A549 (cell line): ENCODE measurements at regions not wholly inside any gene's neighbourhood (a gene's known extent, or its start where the extent isn't known, plus 50 kb on each side); places are given as distances from the start of the nearest gene placed in this dataset.

ENCODE experiments used
- ATAC-seq, 2 experiments: fragments of 200-7000 bp in 1 of 2; fragments of >200 bp in 1 of 2; cut with Nextera tagmentation in 1 of 2; cut with Tn5 transposase in 1 of 2; 3 replicates each; pipeline versions ENCODE4 v1.8.0 to v1.9.1; 2018 to 2020; ENCODE audit warnings: mild to moderate bottlenecking in 1 of 2, moderate library complexity in 1 of 2
- CTCF ChIA-PET: fragments of 300-600 bp; sonication (Branson Sonifier 250); formaldehyde crosslinking; extraction: SDS; loops from one replicate; lab custom pipeline; 2021; ENCODE audit warnings: antibody characterized with exemption, inconsistent platforms; lab: Yijun Ruan, JAX
- POLR2A ChIA-PET: fragments of 350-600 bp; formaldehyde crosslinking; extraction: SDS; loops from one replicate; lab custom pipeline; 2021; ENCODE audit warnings: antibody characterized with exemption, inconsistent platforms; lab: Yijun Ruan, JAX
- DNase-seq, 2 experiments: peaks; one replicate each; pipeline versions ENCODE4 v3.0.0 to v3.0.0-alpha.2; 2011 to 2016; ENCODE audit warnings: low read depth in 1 of 2, low spot score in 1 of 2
- FAIRE-seq: peaks from 2 replicates; lab custom pipeline; 2011; peaks lifted over from hg19 to GRCh38; lab: Jason Lieb, UNC
- H3K27ac ChIP-seq, 2 experiments: fragments of >200 bp; sonication (Bioruptor Twin); formaldehyde crosslinking; 3 replicates each; pipeline ENCODE4 v1.5.1; 2016 to 2017
- H3K4me1 ChIP-seq: fragments of >200 bp; sonication (Bioruptor Twin); formaldehyde crosslinking; 3 replicates; pipeline ENCODE4 v1.6.1; 2016
- H3K4me2 ChIP-seq: fragments of >200 bp; sonication (Bioruptor Twin); formaldehyde crosslinking; 3 replicates; pipeline ENCODE4 v1.6.1; 2016
- H3K4me3 ChIP-seq: fragments of >200 bp; sonication (Bioruptor Twin); formaldehyde crosslinking; 3 replicates; pipeline ENCODE4 v1.5.1; 2016
- H3K9me3 ChIP-seq: fragments of >200 bp; sonication (Bioruptor Twin); formaldehyde crosslinking; 3 replicates; pipeline ENCODE4 v1.6.1; 2016
- CBX2 ChIP-seq: fragments of 200-600 bp; sonication (generic); IDR thresholded peaks from 2 replicates; pipeline ENCODE4 v1.6.1; 2016; ENCODE audit warnings: low read depth, mild to moderate bottlenecking, borderline replicate concordance
- CBX8 ChIP-seq: fragments of 200-600 bp; sonication (generic); IDR thresholded peaks from 2 replicates; pipeline ENCODE4 v1.6.1; 2016
- CEBPB ChIP-seq, 2 experiments: fragments of >200 bp in 1 of 2; sonication (Bioruptor Twin) in 1 of 2; formaldehyde crosslinking in 1 of 2; IDR thresholded peaks; 2 replicates each; pipeline ENCODE4 v1.6.1; 2012 to 2016
- CHD2 ChIP-seq: fragments of 150-350 bp; IDR thresholded peaks from 2 replicates; pipeline ENCODE4 v1.6.1; 2014; ENCODE audit warnings: low read length; ENCODE audit not compliant: partially characterized antibody
- CHD4 ChIP-seq: fragments of 200-600 bp; sonication (generic); IDR thresholded peaks from 2 replicates; pipeline ENCODE4 v1.6.1; 2016; ENCODE audit warnings: antibody characterized with exemption, mild to moderate bottlenecking, borderline replicate concordance
- EHMT2 ChIP-seq: fragments of 200-600 bp; sonication (generic); IDR thresholded peaks from 2 replicates; pipeline ENCODE4 v1.6.1; 2016; ENCODE audit warnings: antibody characterized with exemption, low read depth, mild to moderate bottlenecking, moderate library complexity
- EP300 ChIP-seq, 2 experiments: fragments of >200 bp; sonication (Bioruptor Twin); formaldehyde crosslinking; IDR thresholded peaks; 2 replicates in 1 of 2; 3 replicates in 1 of 2; pipeline ENCODE4 v1.6.1; 2016 to 2017
- GATA3 ChIP-seq: IDR thresholded peaks from 2 replicates; pipeline ENCODE4 v1.6.1; 2012; ENCODE audit warnings: borderline replicate concordance
- HDAC2 ChIP-seq: fragments of 200-600 bp; sonication (generic); IDR thresholded peaks from 2 replicates; pipeline ENCODE4 v1.6.1; 2016
- HEYL ChIP-seq: fragments of 250-450 bp; sonication (Bioruptor Pico); IDR thresholded peaks from 2 replicates; pipeline ENCODE4 v1.8.0; 2021; ENCODE audit warnings: mild to moderate bottlenecking, moderate library complexity
- HOXB13 ChIP-seq: fragments of 250-450 bp; sonication (Bioruptor Pico); IDR thresholded peaks from 2 replicates; pipeline ENCODE4 v1.5.0; 2020; ENCODE audit warnings: low read depth, mild to moderate bottlenecking, moderate library complexity
- HOXB5 ChIP-seq: fragments of 250-450 bp; sonication (Bioruptor Pico); IDR thresholded peaks from 2 replicates; pipeline ENCODE4 v1.5.0; 2020; ENCODE audit warnings: mild to moderate bottlenecking, moderate library complexity
- JUNB ChIP-seq: fragments of >200 bp; sonication (Bioruptor Twin); formaldehyde crosslinking; IDR thresholded peaks from 2 replicates; pipeline ENCODE4 v1.6.1; 2016
- MAFK ChIP-seq: fragments of 450-650 bp; IDR thresholded peaks from 2 replicates; pipeline ENCODE4 v1.6.1; 2014; ENCODE audit not compliant: partially characterized antibody
- MAZ ChIP-seq: fragments of 150-350 bp; IDR thresholded peaks from 2 replicates; pipeline ENCODE4 v1.6.1; 2014; ENCODE audit warnings: antibody characterized with exemption, low read depth, low read length, borderline replicate concordance
- MYC ChIP-seq: IDR thresholded peaks from 2 replicates; pipeline ENCODE4 v1.6.1; 2012; ENCODE audit warnings: mild to moderate bottlenecking, inconsistent platforms, low read length, improper control_type of control experiment, borderline replicate concordance
- POLR2A ChIP-seq: IDR thresholded peaks from 2 replicates; pipeline ENCODE4 v1.6.1; 2012; ENCODE audit warnings: mild to moderate bottlenecking, low read length
- RAD21 ChIP-seq, 2 experiments: fragments of >200 bp in 1 of 2; sonication (Bioruptor Twin) in 1 of 2; formaldehyde crosslinking in 1 of 2; IDR thresholded peaks in 1 of 2; conservative IDR thresholded peaks in 1 of 2; 2 replicates in 1 of 2; 3 replicates in 1 of 2; pipeline ENCODE4 v1.6.1; 2012 to 2018; ENCODE audit warnings: inconsistent platforms in 1 of 2
- RARB ChIP-seq: fragments of 250-450 bp; sonication (Bioruptor Pico); IDR thresholded peaks from 2 replicates; pipeline ENCODE4 v1.8.0; 2021; ENCODE audit warnings: mild to moderate bottlenecking, moderate library complexity
- RCOR1 ChIP-seq: fragments of 150-350 bp; IDR thresholded peaks from 2 replicates; pipeline ENCODE4 v1.6.1; 2014; ENCODE audit warnings: antibody characterized with exemption, low read length, low read depth
- RFX5 ChIP-seq: fragments of 450-650 bp; IDR thresholded peaks from 2 replicates; pipeline ENCODE4 v1.7.1; 2014; ENCODE audit warnings: antibody characterized with exemption, mild to moderate bottlenecking, moderate library complexity
- SMC3 ChIP-seq: fragments of >200 bp; sonication (Bioruptor Twin); formaldehyde crosslinking; IDR thresholded peaks from 3 replicates; pipeline ENCODE4 v1.6.1; 2018; ENCODE audit warnings: inconsistent platforms
- TP53 ChIP-seq: fragments of 250-450 bp; sonication (Bioruptor Pico); IDR thresholded peaks from 2 replicates; pipeline ENCODE4 v1.5.0; 2021; ENCODE audit warnings: mild to moderate bottlenecking, moderate library complexity
- WGBS: methylation state at CpG from one replicate; pipeline ENCODE4 v1.1.6; 2017; ENCODE audit errors: missing lambda C conversion rate; 5-methylcytosine and 5-hydroxymethylcytosine counted together
- TF ChIP-seq, protein P1 (sequence below): fragments of >200 bp; sonication (Bioruptor Twin); formaldehyde crosslinking; IDR thresholded peaks from 3 replicates; pipeline ENCODE4 v1.5.1; 2016

- POLR2A ChIA-PET, result no interaction called here
- no peak overlapping the region for H3K4me2 ChIP-seq
- CTCF ChIA-PET, result no interaction called here
- DNase-seq (no peak), FAIRE-seq (no peak), ATAC-seq (no peak)
- TF ChIP-seq EP300 (IDR thresholded peaks at IDR 0.05) (no peak), GATA3 (no peak), HOXB5 (no peak), JUNB (no peak)
- no peaks in the 10 kb centered on the region for H3K4me1 ChIP-seq
- no peaks in the 10 kb centered on the region for H3K9me3 ChIP-seq
- no peak overlapping the region for H3K4me3 ChIP-seq
- WGBS, result 86% methylated on average over 3 of the region's 3 CpGs
- H3K27ac ChIP-seq, result no peak overlapping the region
Observed at GRCh38 chr3:170695486-170696064, 109.7 kb upstream of the SLC7A14 start.

DNA sequence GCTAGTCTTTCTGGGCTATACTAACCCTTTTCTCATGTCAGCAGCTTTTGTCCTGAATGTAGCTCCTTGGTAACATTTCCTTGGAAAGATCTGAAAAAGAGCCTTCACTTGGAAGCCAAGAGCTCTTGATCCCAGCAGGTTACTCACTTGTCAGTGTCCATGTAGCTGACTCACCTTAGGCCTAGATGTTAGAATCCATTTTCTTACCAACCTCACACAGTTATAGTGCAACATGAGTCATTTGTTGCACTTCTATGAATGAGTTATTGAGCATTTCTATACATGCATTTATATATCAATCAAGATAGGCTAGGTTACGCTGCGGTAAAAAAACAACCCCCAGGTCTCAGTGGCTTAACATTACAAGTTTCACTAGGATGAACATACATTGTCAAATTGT, 106.8 kb upstream of the SLC7A14 start:
- no peak for ATAC-seq
- DNase-seq, result no peak
- TF ChIP-seq RCOR1 (no peak), MYC (no peak), HEYL (CRISPR knock-in tag) (no peak), EP300 (IDR thresholded peaks at IDR 0.05) (no peak), MAZ (no peak), EHMT2 (no peak), TP53 (no peak), CBX8 (no peak), POLR2A (no peak), HDAC2 (no peak), MAFK (no peak)
- H3K27ac ChIP-seq, result no peak overlapping the region
- CTCF ChIA-PET, result no interaction called here
- no peak overlapping the region for H3K4me3 ChIP-seq
- H3K9me3 ChIP-seq, result no peaks in the 10 kb centered on the region
- peaks cover 15% of the 10 kb centered on the region for H3K4me1 ChIP-seq
- no peak for FAIRE-seq
- H3K4me2 ChIP-seq, result no peak overlapping the region
- WGBS, result 93% methylated on average over 2 of the region's 2 CpGs
- POLR2A ChIA-PET, result no interaction called here

- no peak overlapping the region; a peak in 1 of 6 replicates for H3K27ac ChIP-seq
- POLR2A ChIA-PET, result no interaction called here
- CTCF ChIA-PET, result interaction anchor here (0.6 to 2.0 kb wide), 6 partner anchors 47 to 343 kb away, joined by 3 to 10 read pairs (median 5); no protein-coding TSS in a partner anchor
Observed at GRCh38 chr3:170690661-170690981, 104.7 kb upstream of the SLC7A14 start.

DNA sequence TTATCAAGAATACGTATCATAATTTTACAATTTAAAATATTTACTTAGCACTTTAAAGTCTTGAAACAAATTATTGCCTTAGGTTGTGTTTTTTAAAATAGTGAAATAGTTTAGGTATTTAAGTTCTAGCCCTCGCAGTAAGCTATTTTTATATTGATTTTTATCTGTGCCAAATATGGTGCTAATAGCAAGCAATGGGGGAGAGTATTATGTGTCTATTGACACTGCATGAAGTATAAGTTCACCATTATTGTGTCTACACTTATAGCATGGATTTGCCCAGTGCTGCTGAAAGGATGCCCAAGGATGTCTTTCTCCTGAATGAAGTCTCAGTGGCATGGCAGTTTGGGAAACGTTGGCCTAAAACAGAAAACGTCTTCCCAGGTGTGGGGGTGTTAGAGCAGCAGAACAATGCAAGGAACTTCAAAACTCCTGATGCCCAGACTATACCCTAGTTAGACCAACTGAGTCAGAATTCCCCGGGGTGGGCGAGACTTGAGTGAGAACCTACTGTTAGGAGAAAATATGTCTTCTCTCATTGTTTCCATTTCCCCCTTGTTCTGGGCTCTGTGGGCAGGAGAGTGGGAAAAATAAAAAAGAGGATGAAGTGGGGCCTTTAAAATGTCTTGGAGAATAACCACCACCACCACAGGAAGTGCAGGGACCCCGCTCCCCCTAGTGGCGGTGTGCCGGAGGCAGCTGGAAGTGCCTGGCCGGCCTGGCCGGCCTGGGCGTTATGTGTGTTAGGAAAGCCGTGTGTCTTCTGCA, 104.2 kb upstream of the SLC7A14 start:
- peak; percentile 38 to 53 for DNase-seq
- H3K4me1 ChIP-seq, result peaks cover 15% of the 10 kb centered on the region
- peak overlapping the region in 1 of 2 experiments; percentile 46; a peak in 3 of 6 replicates for H3K27ac ChIP-seq
- ChIA-PET POLR2A (interaction anchor here (0.7 kb wide), 1 partner anchor 18 kb away, joined by 3 read pairs; no protein-coding TSS in a partner anchor), CTCF (interaction anchor here (0.6 to 2.0 kb wide), 7 partner anchors 46 to 342 kb away, joined by 3 to 10 read pairs (median 5); no protein-coding TSS in a partner anchor)
- WGBS, result 65% methylated on average over 13 of the region's 13 CpGs
- TF ChIP-seq EP300 (IDR thresholded peaks at IDR 0.05) (no peak), RARB (CRISPR knock-in tag) (no peak), SMC3 (peak; percentile 50; the same call in 2 of the 3 replicates), RFX5 (no peak), CEBPB (IDR thresholded peaks at IDR 0.05) (no peak), MAZ (no peak), HOXB13 (CRISPR knock-in tag) (no peak), RAD21 (conservative IDR thresholded peaks at IDR 0.05 in 1 of 2, IDR thresholded peaks at IDR 0.05 in 1 of 2) (peak; percentile 47 to 51; a peak in 4 of 5 replicates), POLR2A (no peak), HOXB5 (no peak)
- TF ChIP-seq, protein P1, sequence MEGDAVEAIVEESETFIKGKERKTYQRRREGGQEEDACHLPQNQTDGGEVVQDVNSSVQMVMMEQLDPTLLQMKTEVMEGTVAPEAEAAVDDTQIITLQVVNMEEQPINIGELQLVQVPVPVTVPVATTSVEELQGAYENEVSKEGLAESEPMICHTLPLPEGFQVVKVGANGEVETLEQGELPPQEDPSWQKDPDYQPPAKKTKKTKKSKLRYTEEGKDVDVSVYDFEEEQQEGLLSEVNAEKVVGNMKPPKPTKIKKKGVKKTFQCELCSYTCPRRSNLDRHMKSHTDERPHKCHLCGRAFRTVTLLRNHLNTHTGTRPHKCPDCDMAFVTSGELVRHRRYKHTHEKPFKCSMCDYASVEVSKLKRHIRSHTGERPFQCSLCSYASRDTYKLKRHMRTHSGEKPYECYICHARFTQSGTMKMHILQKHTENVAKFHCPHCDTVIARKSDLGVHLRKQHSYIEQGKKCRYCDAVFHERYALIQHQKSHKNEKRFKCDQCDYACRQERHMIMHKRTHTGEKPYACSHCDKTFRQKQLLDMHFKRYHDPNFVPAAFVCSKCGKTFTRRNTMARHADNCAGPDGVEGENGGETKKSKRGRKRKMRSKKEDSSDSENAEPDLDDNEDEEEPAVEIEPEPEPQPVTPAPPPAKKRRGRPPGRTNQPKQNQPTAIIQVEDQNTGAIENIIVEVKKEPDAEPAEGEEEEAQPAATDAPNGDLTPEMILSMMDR, result peak; percentile 49
- ATAC-seq, result peak; percentile 73 to 94; a peak in 4 of 6 replicates
- H3K4me2 ChIP-seq, result peak overlapping the region; percentile 30; the same call in 2 of the 3 replicates
- no peak for FAIRE-seq
- no peak overlapping the region for H3K4me3 ChIP-seq
- no peaks in the 10 kb centered on the region for H3K9me3 ChIP-seq

More at GRCh38 chr3:170690661-170690981, 104.7 kb upstream of the SLC7A14 start:
- peaks cover 15% of the 10 kb centered on the region for H3K4me1 ChIP-seq
- H3K9me3 ChIP-seq, result no peaks in the 10 kb centered on the region
- no peak for DNase-seq
- no peak for TF ChIP-seq CHD2
- no peak for TF ChIP-seq MAZ
- TF ChIP-seq JUNB, result no peak
- TF ChIP-seq CBX8, result no peak
- TF ChIP-seq CBX2, result no peak
- no peak for TF ChIP-seq CHD4
- no peak for TF ChIP-seq RARB (CRISPR knock-in tag)
- TF ChIP-seq, all 56 proteins: peak for 0
- WGBS, result 47% methylated on average over 3 of the region's 3 CpGs
- Histone ChIP-seq H3K4me2 (no peak overlapping the region), H3K4me3 (no peak overlapping the region)
- FAIRE-seq (no peak), ATAC-seq (no peak; a peak in 1 of 6 replicates)
